ENCODE measurements at regions not wholly inside any gene's neighbourhood (a gene's known extent, or its start where the extent isn't known, plus 50 kb on each side); places are given as distances from the start of the nearest gene placed in this dataset.

DNA sequence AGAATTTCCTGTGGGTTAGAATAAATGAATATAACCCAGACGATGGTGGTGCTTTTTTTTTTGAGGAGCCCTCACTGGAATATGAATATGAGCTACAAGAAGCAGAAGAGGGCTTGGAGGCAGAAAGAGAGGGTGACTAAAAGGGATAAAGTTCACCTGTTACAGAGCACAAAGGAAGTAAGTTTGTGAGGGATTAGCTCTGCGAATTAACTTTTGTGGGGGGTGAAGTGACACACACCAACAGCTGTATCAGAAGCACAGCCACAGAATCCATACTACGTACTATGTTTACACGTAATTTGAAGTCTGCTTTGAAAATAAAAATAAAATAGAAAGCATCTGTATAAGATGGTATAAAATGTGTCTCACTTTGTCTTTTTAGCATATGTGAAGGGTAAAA lies 963.6 kb upstream of the DIAPH2 start:
- no peak overlapping the region for H3K27ac ChIP-seq
- no peaks in the 10 kb centered on the region for H3K27me3 ChIP-seq (replicated peaks in 1 of 7)
- intact Hi-C loops (cut with DNase I; ENCODE audit: low total_unique reads), result no loop called here

DNA sequence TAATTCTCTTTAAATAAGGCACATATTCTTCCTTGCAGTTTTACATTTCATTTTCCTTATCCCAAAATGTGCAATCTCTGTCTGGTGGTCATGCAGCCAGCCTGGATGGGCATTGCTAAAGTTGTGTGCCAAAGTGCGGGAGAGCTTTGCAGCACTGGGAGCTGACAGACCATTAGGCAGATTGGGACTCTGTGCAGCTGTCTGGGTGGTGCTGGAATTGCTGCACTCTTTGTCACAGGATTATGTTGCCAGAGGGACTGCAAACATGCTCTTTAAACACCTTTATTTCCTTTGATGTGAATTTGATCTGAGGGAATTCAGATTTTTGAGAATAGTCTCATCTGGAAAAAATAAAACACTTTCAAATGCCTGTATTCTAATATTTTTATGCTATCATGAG lies 956.2 kb upstream of the DIAPH2 start:
- Histone ChIP-seq H3K4me3 (no peak overlapping the region), H3K36me3 (no peaks in the 10 kb centered on the region), H3K9me3 (no peaks in the 10 kb centered on the region), H3K27ac (no peak overlapping the region), H3K4me1 (no peaks in the 10 kb centered on the region), H3K27me3 (replicated peaks in 1 of 7) (peaks cover 0 to 7% (median 0%) of the 10 kb centered on the region in 7 donors)
- WGBS, 5 donors, result 74 to 92% (median 83%) methylated on average over 1 of the region's 1 CpG
- intact Hi-C loops (cut with DNase I; ENCODE audit: low total_unique reads), result no loop called here
- no peak for TF ChIP-seq POLR2AphosphoS5 (IDR thresholded peaks at IDR 0.05)
- TF ChIP-seq, protein P1, sequence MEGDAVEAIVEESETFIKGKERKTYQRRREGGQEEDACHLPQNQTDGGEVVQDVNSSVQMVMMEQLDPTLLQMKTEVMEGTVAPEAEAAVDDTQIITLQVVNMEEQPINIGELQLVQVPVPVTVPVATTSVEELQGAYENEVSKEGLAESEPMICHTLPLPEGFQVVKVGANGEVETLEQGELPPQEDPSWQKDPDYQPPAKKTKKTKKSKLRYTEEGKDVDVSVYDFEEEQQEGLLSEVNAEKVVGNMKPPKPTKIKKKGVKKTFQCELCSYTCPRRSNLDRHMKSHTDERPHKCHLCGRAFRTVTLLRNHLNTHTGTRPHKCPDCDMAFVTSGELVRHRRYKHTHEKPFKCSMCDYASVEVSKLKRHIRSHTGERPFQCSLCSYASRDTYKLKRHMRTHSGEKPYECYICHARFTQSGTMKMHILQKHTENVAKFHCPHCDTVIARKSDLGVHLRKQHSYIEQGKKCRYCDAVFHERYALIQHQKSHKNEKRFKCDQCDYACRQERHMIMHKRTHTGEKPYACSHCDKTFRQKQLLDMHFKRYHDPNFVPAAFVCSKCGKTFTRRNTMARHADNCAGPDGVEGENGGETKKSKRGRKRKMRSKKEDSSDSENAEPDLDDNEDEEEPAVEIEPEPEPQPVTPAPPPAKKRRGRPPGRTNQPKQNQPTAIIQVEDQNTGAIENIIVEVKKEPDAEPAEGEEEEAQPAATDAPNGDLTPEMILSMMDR (IDR thresholded peaks at IDR 0.05 in 8 of 11, conservative IDR thresholded peaks at IDR 0.05 in 3 of 11), result no peak
- DNase-seq, result no peak

More for the DNA sequence above, 963.6 kb upstream of the DIAPH2 start:
- no peak for DNase-seq
- WGBS, 5 donors, result 47 to 63% (median 55%) methylated on average over 4 of the region's 4 CpGs
- Histone ChIP-seq H3K4me1 (no peaks in the 10 kb centered on the region), H3K4me3 (no peak overlapping the region), H3K9me3 (no peaks in the 10 kb centered on the region), H3K36me3 (no peaks in the 10 kb centered on the region)
- no peak for TF ChIP-seq POLR2AphosphoS5 (IDR thresholded peaks at IDR 0.05)
- no peak for TF ChIP-seq POLR2A (IDR thresholded peaks at IDR 0.05)
- TF ChIP-seq, protein P1 (IDR thresholded peaks at IDR 0.05 in 8 of 11, conservative IDR thresholded peaks at IDR 0.05 in 3 of 11), result no peak

DNA sequence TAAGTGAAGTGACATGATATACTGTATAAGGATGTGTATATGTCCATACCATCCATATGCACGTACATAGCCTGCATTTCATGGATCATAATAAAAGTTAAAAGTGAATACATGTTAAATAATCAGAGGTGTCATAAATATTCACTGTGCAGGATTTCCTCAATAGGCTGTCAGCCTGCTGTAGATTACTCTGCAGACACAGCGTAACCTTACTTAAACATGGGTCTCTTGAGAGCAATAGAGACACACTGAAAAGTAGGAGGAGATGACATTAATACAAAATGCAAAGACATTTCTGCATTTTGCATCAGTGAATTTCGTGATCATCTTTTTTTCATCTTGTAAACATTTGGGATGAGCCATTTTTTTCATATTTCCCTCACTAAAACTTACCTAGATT lies 955.2 kb upstream of the DIAPH2 start:
- H3K4me1 ChIP-seq, result no peaks in the 10 kb centered on the region
- H3K36me3 ChIP-seq, result no peaks in the 10 kb centered on the region
- no peak overlapping the region for H3K27ac ChIP-seq
- peaks cover 0 to 7% (median 0%) of the 10 kb centered on the region in 7 donors for H3K27me3 ChIP-seq (replicated peaks in 1 of 7)
- no peak for DNase-seq
- no peak overlapping the region for H3K4me3 ChIP-seq
- 16 to 32% (median 25%) methylated on average over 3 of the region's 3 CpGs for WGBS, 5 donors
- no peaks in the 10 kb centered on the region for H3K9me3 ChIP-seq
- intact Hi-C loops (cut with DNase I; ENCODE audit: low total_unique reads), result no loop called here
- TF ChIP-seq POLR2AphosphoS5 (IDR thresholded peaks at IDR 0.05), result no peak
- TF ChIP-seq POLR2A (IDR thresholded peaks at IDR 0.05), result no peak
- TF ChIP-seq, protein P1 (IDR thresholded peaks at IDR 0.05 in 8 of 11, conservative IDR thresholded peaks at IDR 0.05 in 3 of 11), result no peak

DNA sequence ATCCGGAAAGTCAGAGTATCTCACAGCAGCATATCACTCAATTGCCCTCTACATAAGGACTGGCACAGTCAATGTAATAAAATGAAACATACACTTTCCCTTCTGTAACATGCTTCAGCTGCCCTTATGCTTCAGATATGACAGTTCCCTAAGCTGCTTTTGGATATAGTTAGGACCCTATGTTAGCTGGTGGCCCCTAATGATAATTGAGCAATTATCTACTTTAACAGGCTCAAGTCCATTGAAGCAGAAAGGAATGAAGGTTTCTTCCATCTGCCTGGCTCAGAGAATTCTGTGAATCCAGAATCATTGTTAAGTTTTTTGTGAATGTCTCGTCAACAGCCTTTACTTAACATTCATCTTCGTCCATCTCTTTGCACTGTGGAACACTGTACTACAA lies 951.2 kb upstream of the DIAPH2 start:
- Histone ChIP-seq H3K27ac (no peak overlapping the region), H3K9me3 (no peaks in the 10 kb centered on the region), H3K4me3 (no peak overlapping the region), H3K27me3 (replicated peaks in 1 of 7) (peaks cover 0 to 7% (median 0%) of the 10 kb centered on the region in 7 donors), H3K36me3 (no peaks in the 10 kb centered on the region), H3K4me1 (no peaks in the 10 kb centered on the region)
- no peak for DNase-seq
- 60 to 73% (median 69%) methylated on average over 3 of the region's 3 CpGs for WGBS, 5 donors
- intact Hi-C loops (cut with DNase I; ENCODE audit: low total_unique reads), result no loop called here
- no peak for TF ChIP-seq POLR2AphosphoS5 (IDR thresholded peaks at IDR 0.05)

DNA sequence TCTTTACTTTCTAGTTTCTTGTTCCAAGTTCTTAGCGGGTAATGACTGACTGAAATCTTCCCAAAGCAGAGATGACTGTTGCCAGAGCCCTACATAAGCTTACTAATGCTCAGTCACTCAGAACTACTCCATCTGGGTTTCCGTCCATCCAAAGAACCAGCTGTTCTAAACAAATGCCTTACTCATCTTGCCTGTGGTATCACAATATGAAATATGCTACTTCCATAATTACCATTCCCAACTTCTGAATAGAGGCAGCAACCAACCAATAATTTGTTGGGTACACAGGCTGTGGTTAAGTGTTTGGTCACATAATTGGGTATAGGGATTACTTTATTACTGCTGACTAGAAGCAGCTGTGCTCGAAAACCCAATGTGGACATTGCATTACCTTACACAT lies 930.2 kb upstream of the DIAPH2 start:
- intact Hi-C loops (cut with DNase I; ENCODE audit: low total_unique reads), result no loop called here

More for the DNA sequence above, 930.2 kb upstream of the DIAPH2 start:
- Histone ChIP-seq H3K27me3 (replicated peaks in 1 of 7) (no peaks in the 10 kb centered on the region), H3K27ac (no peak overlapping the region), H3K4me1 (no peaks in the 10 kb centered on the region), H3K4me3 (no peak overlapping the region), H3K9me3 (peaks cover 0 to 2% (median 0%) of the 10 kb centered on the region in 8 donors), H3K36me3 (no peaks in the 10 kb centered on the region)
- TF ChIP-seq POLR2A (IDR thresholded peaks at IDR 0.05) (no peak), POLR2AphosphoS5 (IDR thresholded peaks at IDR 0.05) (no peak)
- TF ChIP-seq, protein P1 (IDR thresholded peaks at IDR 0.05 in 8 of 11, conservative IDR thresholded peaks at IDR 0.05 in 3 of 11), result no peak
- 76 to 93% (median 81%) methylated on average over 3 of the region's 3 CpGs for WGBS, 5 donors
- no peak for DNase-seq

Measured in spleen (tissue), 11 donors.